ENCODE measurements at regions not wholly inside any gene's neighbourhood (a gene's known extent, or its start where the extent isn't known, plus 50 kb on each side); places are given as distances from the start of the nearest gene placed in this dataset.

DNA sequence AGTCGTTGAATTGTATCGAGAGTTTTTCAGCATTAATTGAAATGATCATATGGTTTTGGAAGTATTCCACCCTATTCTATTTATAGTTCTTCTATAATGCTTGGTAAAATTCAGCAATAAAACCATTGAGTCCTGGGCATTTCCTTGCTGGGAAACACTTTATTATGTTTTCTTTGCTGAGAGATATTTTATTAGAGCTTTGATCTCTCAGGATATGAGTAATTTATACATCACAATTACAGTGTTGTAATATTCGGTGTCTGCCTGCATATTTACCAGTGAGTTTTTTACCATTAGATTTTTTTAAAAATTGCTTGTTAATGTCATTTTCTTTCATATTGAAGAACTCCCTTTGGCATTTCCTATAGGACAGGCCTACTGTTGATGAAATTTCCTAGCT lies 402.7 kb upstream of the FSIP2 start:
- TF ChIP-seq POLR2A (IDR thresholded peaks at IDR 0.05; ENCODE audit: low read depth, low read length): no peak
- TF ChIP-seq POLR2AphosphoS5 (IDR thresholded peaks at IDR 0.05; ENCODE audit: low read depth, low read length): no peak
- no peak for TF ChIP-seq TAF1 (IDR thresholded peaks at IDR 0.05; ENCODE audit: borderline replicate concordance, low read depth, low read length)
- no peak for DNase-seq (ENCODE audit: insufficient read length)
- FAIRE-seq: no peak

DNA sequence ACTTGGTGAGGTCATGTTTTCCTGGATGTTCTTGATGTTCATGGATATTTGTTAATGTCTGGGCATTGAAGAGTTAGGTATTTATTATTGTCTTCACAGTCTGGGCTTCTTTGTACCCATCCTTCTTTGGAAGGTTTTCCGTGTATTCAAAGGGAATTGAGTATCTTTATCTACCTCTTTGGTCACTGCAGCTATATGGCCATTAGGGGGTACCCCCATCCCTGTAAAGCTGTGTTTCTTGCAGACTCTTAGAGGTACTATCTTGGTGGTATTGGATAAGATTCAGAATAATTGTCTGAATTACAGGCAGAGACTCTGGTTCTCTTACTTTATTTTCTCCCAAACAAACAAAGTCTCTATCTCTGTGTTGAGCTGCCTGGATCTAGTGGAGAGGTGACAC lies 401.6 kb upstream of the FSIP2 start:
- TF ChIP-seq POLR2A (IDR thresholded peaks at IDR 0.05; ENCODE audit: low read depth, low read length) (no peak), POLR2AphosphoS5 (IDR thresholded peaks at IDR 0.05; ENCODE audit: low read depth, low read length) (no peak), TAF1 (IDR thresholded peaks at IDR 0.05; ENCODE audit: borderline replicate concordance, low read depth, low read length) (no peak)
- DNase-seq (ENCODE audit: insufficient read length) (no peak), FAIRE-seq (no peak)

DNA sequence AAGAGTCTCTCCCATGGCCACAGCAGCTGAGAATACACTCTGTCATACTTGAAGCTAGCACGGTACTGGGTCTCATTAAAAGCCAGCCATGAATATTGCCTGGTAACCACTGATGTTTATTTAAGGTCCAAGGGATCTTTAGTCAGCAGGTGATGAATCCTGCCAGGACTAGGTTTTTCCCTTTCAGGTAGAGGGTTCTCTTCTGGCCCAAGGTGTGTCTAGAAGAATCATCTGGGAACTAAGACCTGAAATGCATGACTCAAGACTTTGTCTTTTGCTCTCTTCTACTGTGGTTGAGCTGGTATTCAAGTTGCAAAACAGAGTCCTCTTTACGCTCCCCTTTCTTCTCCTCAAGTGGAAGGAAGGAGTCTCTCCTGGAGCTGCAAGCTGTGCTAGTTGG lies 400.5 kb upstream of the FSIP2 start:
- FAIRE-seq: no peak
- TF ChIP-seq TAF1 (IDR thresholded peaks at IDR 0.05; ENCODE audit: borderline replicate concordance, low read depth, low read length) (no peak), POLR2AphosphoS5 (IDR thresholded peaks at IDR 0.05; ENCODE audit: low read depth, low read length) (no peak), POLR2A (IDR thresholded peaks at IDR 0.05; ENCODE audit: low read depth, low read length) (no peak)
- DNase-seq (ENCODE audit: insufficient read length): no peak

DNA sequence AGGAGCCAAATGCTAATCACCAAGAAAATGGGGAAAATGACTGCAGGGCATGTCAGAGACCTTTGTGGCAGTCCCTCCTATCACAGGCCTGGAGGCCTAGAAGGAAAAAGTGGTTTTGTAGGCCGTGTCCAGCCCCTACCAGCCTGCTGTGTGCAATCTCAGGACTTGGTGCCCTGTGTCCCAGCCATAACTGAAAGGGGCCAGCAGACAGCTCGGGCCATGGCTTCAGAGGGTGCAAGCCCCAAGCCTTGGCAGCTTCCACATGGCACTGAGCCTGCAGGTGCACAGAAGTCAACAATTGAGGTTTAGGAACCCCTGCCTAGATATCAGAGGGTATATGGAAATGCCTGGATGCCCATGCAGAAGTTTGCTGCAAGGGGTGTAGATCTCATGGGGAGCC lies 391.2 kb upstream of the FSIP2 start:
- FAIRE-seq (no peak), DNase-seq (ENCODE audit: insufficient read length) (no peak)
- TF ChIP-seq TAF1 (IDR thresholded peaks at IDR 0.05; ENCODE audit: borderline replicate concordance, low read depth, low read length): no peak
- no peak for TF ChIP-seq POLR2A (IDR thresholded peaks at IDR 0.05; ENCODE audit: low read depth, low read length)
- TF ChIP-seq POLR2AphosphoS5 (IDR thresholded peaks at IDR 0.05; ENCODE audit: low read depth, low read length): no peak

DNA sequence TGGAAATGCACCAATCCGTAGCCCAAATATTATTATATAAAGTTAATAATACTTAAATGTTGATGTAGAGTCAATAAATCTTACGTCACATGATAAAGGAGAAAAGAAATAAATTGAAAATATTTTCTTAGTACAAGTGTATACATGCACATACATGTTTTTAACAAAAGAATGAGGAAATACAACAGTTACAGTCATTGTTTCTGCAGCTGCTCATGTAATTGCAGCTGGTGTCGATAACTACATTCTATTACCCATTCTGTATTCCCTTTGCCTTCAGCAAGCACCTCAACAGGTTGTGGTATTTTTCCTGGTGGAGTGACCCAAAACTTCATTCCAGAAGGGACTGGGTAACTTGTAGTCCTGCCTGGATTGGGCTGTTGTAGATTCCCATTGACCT lies 377.8 kb upstream of the FSIP2 start:
- TF ChIP-seq TAF1 (IDR thresholded peaks at IDR 0.05; ENCODE audit: borderline replicate concordance, low read depth, low read length): no peak
- no peak for TF ChIP-seq POLR2A (IDR thresholded peaks at IDR 0.05; ENCODE audit: low read depth, low read length)
- no peak for TF ChIP-seq POLR2AphosphoS5 (IDR thresholded peaks at IDR 0.05; ENCODE audit: low read depth, low read length)
- FAIRE-seq (no peak), DNase-seq (ENCODE audit: insufficient read length) (no peak)

DNA sequence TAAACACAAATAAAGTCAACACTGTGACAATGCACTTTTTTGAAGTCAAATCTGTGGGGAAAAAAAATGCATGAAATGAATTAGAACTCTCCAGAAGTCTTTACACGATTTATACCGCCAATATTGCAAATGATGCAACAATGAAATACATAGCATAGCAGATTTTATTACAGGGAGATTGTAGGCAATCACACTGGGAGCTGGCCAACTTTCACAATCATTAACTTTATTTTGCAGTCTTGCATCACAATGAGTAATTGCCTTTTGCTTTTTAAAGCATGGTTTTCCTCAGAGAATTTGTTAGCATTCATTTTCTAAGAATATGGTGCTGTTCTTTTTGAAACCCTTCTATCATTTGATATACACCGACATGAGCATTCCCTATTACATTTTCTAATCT lies 366.4 kb upstream of the FSIP2 start:
- no peak for FAIRE-seq
- DNase-seq (ENCODE audit: insufficient read length): no peak
- TF ChIP-seq POLR2A (IDR thresholded peaks at IDR 0.05; ENCODE audit: low read depth, low read length) (no peak), TAF1 (IDR thresholded peaks at IDR 0.05; ENCODE audit: borderline replicate concordance, low read depth, low read length) (no peak), POLR2AphosphoS5 (IDR thresholded peaks at IDR 0.05; ENCODE audit: low read depth, low read length) (no peak)

DNA sequence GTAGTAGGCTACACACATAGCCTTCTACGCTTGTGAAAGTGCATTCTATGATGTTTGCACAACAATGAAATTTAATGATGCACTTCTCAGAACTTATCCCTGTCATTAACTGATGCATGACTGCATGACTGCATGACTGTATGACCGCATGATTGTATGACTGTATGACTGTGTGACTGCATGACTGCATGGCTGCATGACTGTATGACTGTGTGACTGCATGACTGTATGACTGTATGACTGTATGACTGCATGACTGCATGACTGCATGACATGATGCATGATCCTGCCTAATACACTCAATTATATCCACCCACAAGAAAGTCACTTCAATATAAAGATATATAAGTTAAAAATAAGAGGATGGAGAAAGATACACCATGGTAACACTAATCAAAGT lies 365.4 kb upstream of the FSIP2 start:
- FAIRE-seq: no peak
- DNase-seq (ENCODE audit: insufficient read length): no peak
- TF ChIP-seq POLR2AphosphoS5 (IDR thresholded peaks at IDR 0.05; ENCODE audit: low read depth, low read length): no peak
- TF ChIP-seq POLR2A (IDR thresholded peaks at IDR 0.05; ENCODE audit: low read depth, low read length): no peak
- TF ChIP-seq TAF1 (IDR thresholded peaks at IDR 0.05; ENCODE audit: borderline replicate concordance, low read depth, low read length): no peak

DNA sequence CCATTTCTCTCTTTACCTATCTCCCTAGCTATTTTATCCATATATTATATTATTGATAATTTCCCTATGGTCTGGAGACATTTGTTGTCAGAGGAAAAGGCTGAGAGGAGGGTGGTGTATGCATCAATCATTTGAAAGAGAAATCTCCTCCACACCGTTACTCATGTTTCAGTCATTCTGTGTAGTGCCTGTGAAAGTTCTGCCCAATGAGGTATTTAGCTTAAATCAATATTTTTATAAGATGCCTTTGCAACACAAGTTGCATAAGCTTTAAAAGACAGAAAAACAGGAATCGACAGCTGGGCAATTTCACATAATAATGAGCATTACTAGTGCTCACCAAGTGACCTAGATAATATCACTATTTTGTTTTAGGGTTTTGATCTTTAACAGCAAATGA lies 363.7 kb upstream of the FSIP2 start:
- no peak for TF ChIP-seq TAF1 (IDR thresholded peaks at IDR 0.05; ENCODE audit: borderline replicate concordance, low read depth, low read length)
- TF ChIP-seq POLR2A (IDR thresholded peaks at IDR 0.05; ENCODE audit: low read depth, low read length): no peak
- TF ChIP-seq POLR2AphosphoS5 (IDR thresholded peaks at IDR 0.05; ENCODE audit: low read depth, low read length): no peak
- FAIRE-seq (no peak), DNase-seq (ENCODE audit: insufficient read length) (no peak)

DNA sequence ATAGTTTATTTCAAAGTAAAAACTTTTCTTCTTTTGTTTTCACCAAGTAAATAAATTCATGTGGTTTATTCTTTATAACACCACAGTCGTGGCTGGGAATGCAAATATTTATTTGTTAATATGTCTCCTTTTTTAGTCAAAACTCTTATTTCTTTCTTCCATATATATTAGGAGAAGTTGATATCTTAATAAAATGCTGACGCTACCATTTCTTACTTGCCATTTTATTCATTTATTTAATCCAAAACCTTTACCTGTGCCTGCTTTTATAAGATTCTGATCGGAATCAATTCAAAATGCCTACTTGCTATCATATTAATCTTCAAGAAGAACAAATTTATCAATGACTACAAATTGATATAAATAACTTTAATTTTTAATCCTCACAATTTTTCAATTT lies 362.9 kb upstream of the FSIP2 start:
- no peak for FAIRE-seq
- no peak for TF ChIP-seq TAF1 (IDR thresholded peaks at IDR 0.05; ENCODE audit: borderline replicate concordance, low read depth, low read length)
- TF ChIP-seq POLR2A (IDR thresholded peaks at IDR 0.05; ENCODE audit: low read depth, low read length): no peak
- no peak for TF ChIP-seq POLR2AphosphoS5 (IDR thresholded peaks at IDR 0.05; ENCODE audit: low read depth, low read length)
- no peak for DNase-seq (ENCODE audit: insufficient read length)

DNA sequence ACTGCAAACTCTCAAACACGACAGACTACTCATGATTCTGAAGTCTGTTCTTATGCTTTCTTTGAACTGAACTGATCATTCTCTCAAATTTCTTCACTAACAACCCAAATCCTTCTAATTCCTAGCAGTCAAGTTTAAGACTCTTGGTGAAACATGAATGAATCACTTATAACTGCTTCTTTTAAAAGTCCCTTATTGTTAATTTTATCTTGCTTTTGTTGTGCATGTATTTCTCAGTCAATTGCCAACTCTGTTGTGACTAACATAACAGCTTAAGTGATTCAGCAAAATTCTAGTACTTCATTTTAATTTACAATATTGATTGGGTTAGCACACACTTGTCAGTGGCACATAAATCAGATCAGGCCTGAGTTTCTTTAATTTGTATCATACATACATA lies 357.0 kb upstream of the FSIP2 start:
- FAIRE-seq (no peak), DNase-seq (ENCODE audit: insufficient read length) (no peak)

DNA sequence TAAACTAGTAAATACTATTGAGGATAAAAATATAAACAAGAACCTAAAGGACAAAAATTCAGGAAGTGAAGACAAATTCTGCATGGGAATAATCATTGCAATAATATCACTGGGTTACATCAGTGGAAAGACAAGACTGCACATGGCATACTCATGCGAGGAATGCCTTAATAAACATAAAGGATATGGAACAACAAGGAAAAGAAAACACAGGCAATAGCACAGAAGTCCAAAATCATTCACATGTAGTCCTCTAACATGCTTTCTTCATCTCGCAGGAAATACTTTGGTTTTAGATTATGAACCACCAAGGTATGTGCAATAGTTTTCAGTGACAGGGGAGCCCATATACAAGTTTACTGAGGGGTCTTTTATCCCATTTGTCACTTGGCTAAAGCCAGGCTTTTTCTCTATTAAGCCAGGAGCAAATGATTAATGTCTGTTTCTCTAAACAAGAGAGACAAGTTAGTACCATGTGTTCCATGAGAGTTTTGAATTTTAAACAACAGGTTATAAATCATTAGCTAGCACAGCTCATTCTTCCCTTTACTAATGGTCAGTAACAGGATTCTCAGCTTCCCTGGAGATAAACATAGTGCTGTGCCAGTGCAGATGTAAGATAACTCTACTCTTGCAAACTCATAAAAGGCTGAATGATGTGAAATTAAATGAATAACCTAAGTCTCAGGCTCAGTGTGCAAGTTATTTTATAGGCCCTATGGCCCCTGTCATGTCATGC lies 353.6 kb upstream of the FSIP2 start:
- TF ChIP-seq TAF1 (IDR thresholded peaks at IDR 0.05; ENCODE audit: borderline replicate concordance, low read depth, low read length) (no peak), POLR2AphosphoS5 (IDR thresholded peaks at IDR 0.05; ENCODE audit: low read depth, low read length) (no peak), POLR2A (IDR thresholded peaks at IDR 0.05; ENCODE audit: low read depth, low read length) (no peak)
- DNase-seq (ENCODE audit: insufficient read length) (no peak), FAIRE-seq (no peak)

More for the DNA sequence above, 357.0 kb upstream of the FSIP2 start:
- TF ChIP-seq POLR2A (IDR thresholded peaks at IDR 0.05; ENCODE audit: low read depth, low read length) (no peak), POLR2AphosphoS5 (IDR thresholded peaks at IDR 0.05; ENCODE audit: low read depth, low read length) (no peak), TAF1 (IDR thresholded peaks at IDR 0.05; ENCODE audit: borderline replicate concordance, low read depth, low read length) (no peak)

DNA sequence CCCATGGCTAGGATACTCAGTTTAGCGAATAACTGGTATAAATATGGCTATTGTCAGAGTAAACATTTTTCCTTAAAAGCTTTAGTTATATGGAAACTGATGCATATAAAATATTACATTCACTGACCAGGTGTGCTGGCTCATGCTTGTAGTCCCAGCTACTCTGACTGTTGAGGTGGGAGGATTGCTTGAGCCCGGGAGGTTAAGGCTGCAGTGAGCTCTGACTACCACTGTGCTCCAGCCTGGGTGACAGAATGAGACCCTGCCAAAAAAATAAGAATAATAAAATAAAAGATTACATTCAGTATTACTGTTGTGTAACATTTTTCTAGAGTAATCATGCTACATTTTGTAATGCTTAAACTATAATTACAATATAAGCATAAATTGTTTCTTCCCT lies 350.4 kb upstream of the FSIP2 start:
- DNase-seq (ENCODE audit: insufficient read length): no peak
- no peak for FAIRE-seq
- TF ChIP-seq POLR2AphosphoS5 (IDR thresholded peaks at IDR 0.05; ENCODE audit: low read depth, low read length) (no peak), POLR2A (IDR thresholded peaks at IDR 0.05; ENCODE audit: low read depth, low read length) (no peak), TAF1 (IDR thresholded peaks at IDR 0.05; ENCODE audit: borderline replicate concordance, low read depth, low read length) (no peak)

Data from GM12892 (cell line).